H1 (cell line): ENCODE measurements at regions not wholly inside any gene's neighbourhood (a gene's known extent, or its start where the extent isn't known, plus 50 kb on each side); places are given as distances from the start of the nearest gene placed in this dataset.

Experiments used
- CTCF ChIA-PET: fragments of 300-600 bp; sonication (Branson Sonifier 250); formaldehyde crosslinking; loops from one replicate; lab custom pipeline; 2021; ENCODE audit not compliant: partially characterized antibody; lab: Charles Lee
- POLR2A ChIA-PET: fragments of 300-600 bp; sonication (Branson Sonifier 250); formaldehyde crosslinking; loops from one replicate; lab custom pipeline; 2021; ENCODE audit warnings: inconsistent platforms; ENCODE audit not compliant: partially characterized antibody; lab: Charles Lee
- DNase-seq, 2 experiments: peaks; one replicate each; pipeline versions ENCODE4 v3.0.0 to v3.0.0-alpha.2; 2010 to 2022; ENCODE audit warnings: low spot score in 2 of 2, low read depth in 1 of 2, mixed read lengths in 1 of 2
- FAIRE-seq: peaks from 2 replicates; lab custom pipeline; 2011; peaks lifted over from hg19 to GRCh38; lab: Jason Lieb, UNC
- H2AFZ ChIP-seq: 2 replicates; pipeline ENCODE4 v1.8.1; 2012; ENCODE audit warnings: low read length, inconsistent platforms
- H2AK5ac ChIP-seq: 2 replicates; pipeline ENCODE4 v1.6.1; 2013; ENCODE audit warnings: low read depth, low read length
- H2BK120ac ChIP-seq: replicated peaks from 2 replicates; pipeline ENCODE3; 2013; ENCODE audit warnings: low read depth, low read length, inconsistent platforms
- H2BK12ac ChIP-seq: 2 replicates; pipeline ENCODE4 v1.6.1; 2013; ENCODE audit warnings: low read depth, low read length
- H2BK15ac ChIP-seq: 2 replicates; pipeline ENCODE4 v1.6.1; 2013; ENCODE audit warnings: low read length
- H2BK20ac ChIP-seq: 2 replicates; pipeline ENCODE4 v1.6.1; 2013; ENCODE audit warnings: low read length
- H2BK5ac ChIP-seq: 2 replicates; pipeline ENCODE4 v1.6.1; 2013; ENCODE audit warnings: low read depth, low read length
- H3K14ac ChIP-seq: 2 replicates; pipeline ENCODE4 v1.6.1; 2013; ENCODE audit warnings: inconsistent platforms; ENCODE audit not compliant: insufficient read length
- H3K18ac ChIP-seq: 2 replicates; pipeline ENCODE4 v1.6.1; 2013; ENCODE audit warnings: low read length; ENCODE audit errors: extremely low read depth
- H3K23ac ChIP-seq: 2 replicates; pipeline ENCODE4 v1.6.1; 2013; ENCODE audit warnings: inconsistent platforms; ENCODE audit not compliant: insufficient read length
- H3K23me2 ChIP-seq: 2 replicates; pipeline ENCODE4 v1.6.1; 2013; ENCODE audit warnings: low read depth, low read length
- H3K27ac ChIP-seq: 2 replicates; pipeline ENCODE4 v1.6.1; 2011; ENCODE audit warnings: low read depth, low read length, inconsistent platforms
- H3K27me3 ChIP-seq, 4 experiments: replicated peaks in 1 of 4; 1 replicate in 1 of 4; 2 replicates in 3 of 4; pipeline versions ENCODE4 v1.6.1 to v1.8.1; 2011 to 2013; ENCODE audit warnings: low read length in 3 of 4, mild to moderate bottlenecking in 3 of 4, inconsistent platforms in 2 of 4, mixed read lengths in 2 of 4, moderate library complexity in 1 of 4; ENCODE audit not compliant: control insufficient read depth in 3 of 4, insufficient read depth in 3 of 4; ENCODE audit errors: extremely low read depth in 1 of 4
- H3K36me3 ChIP-seq, 4 experiments: 2 replicates each; pipeline versions ENCODE4 v1.6.1 to v1.8.1; 2011 to 2013; ENCODE audit warnings: mild to moderate bottlenecking in 4 of 4, low read length in 3 of 4, moderate library complexity in 2 of 4, control low read depth in 1 of 4, inconsistent platforms in 1 of 4; ENCODE audit not compliant: insufficient read depth in 4 of 4, control insufficient read depth in 2 of 4
- H3K4ac ChIP-seq: replicated peaks from 2 replicates; pipeline ENCODE3; 2013; ENCODE audit warnings: low read length, low read depth, mixed read lengths, inconsistent platforms; ENCODE audit not compliant: insufficient read length
- H3K4me1 ChIP-seq, 4 experiments: replicated peaks in 1 of 4; 1 replicate in 1 of 4; 2 replicates in 3 of 4; pipeline versions ENCODE4 v1.6.1 to v1.8.1; 2011 to 2013; ENCODE audit warnings: low read length in 3 of 4, inconsistent platforms in 2 of 4, mixed read lengths in 1 of 4; ENCODE audit not compliant: insufficient read depth in 4 of 4, control insufficient read depth in 3 of 4
- H3K4me2 ChIP-seq, 2 experiments: 2 replicates each; pipeline versions ENCODE4 v1.6.1 to v1.8.1; 2011 to 2013; ENCODE audit warnings: low read depth in 2 of 2, low read length in 2 of 2, control low read depth in 1 of 2, inconsistent platforms in 1 of 2, mild to moderate bottlenecking in 1 of 2; ENCODE audit not compliant: insufficient read depth in 1 of 2
- H3K4me3 ChIP-seq, 4 experiments: fragments of 200-600, 300-600 bp in 1 of 4; sonication (generic), shearing (Covaris generic), sonication (Bioruptor Twin) in 1 of 4; 2 replicates each; pipeline versions ENCODE4 v1.5.1 to v1.8.1; 2011 to 2016; ENCODE audit warnings: low read length in 4 of 4, low read depth in 3 of 4, control low read depth in 2 of 4, inconsistent platforms in 2 of 4, mild to moderate bottlenecking in 2 of 4, mixed read lengths in 1 of 4, moderate library complexity in 1 of 4; ENCODE audit not compliant: insufficient read depth in 2 of 4; ENCODE audit errors: extremely low read depth in 1 of 4
- H3K56ac ChIP-seq: replicated peaks from 2 replicates; pipeline ENCODE3; 2013; ENCODE audit warnings: low read depth, mild to moderate bottlenecking, mixed read lengths, low read length, inconsistent platforms; ENCODE audit not compliant: insufficient read length
- H3K79me1 ChIP-seq: 2 replicates; pipeline ENCODE4 v1.6.1; 2013; ENCODE audit warnings: low read depth, low read length, control low read depth
- H3K79me2 ChIP-seq, 2 experiments: 2 replicates each; pipeline versions ENCODE4 v1.6.1 to v1.8.1; 2012 to 2013; ENCODE audit warnings: low read length in 2 of 2, mild to moderate bottlenecking in 2 of 2, inconsistent platforms in 1 of 2; ENCODE audit not compliant: insufficient read depth in 2 of 2, control insufficient read depth in 1 of 2
- H3K9ac ChIP-seq, 4 experiments: replicated peaks in 1 of 4; 1 replicate in 1 of 4; 2 replicates in 3 of 4; pipeline versions ENCODE4 v1.6.1 to v1.8.1; 2011 to 2013; ENCODE audit warnings: low read depth in 3 of 4, low read length in 3 of 4, control low read depth in 2 of 4, mild to moderate bottlenecking in 2 of 4, moderate library complexity in 2 of 4, inconsistent platforms in 1 of 4; ENCODE audit errors: extremely low read depth in 1 of 4
- H3K9me3 ChIP-seq, 2 experiments: 2 replicates each; pipeline versions ENCODE4 v1.6.1 to v1.8.1; 2012 to 2013; ENCODE audit warnings: mild to moderate bottlenecking in 2 of 2, moderate library complexity in 2 of 2, control low read depth in 1 of 2, inconsistent platforms in 1 of 2, low read depth in 1 of 2, low read length in 1 of 2, mixed read lengths in 1 of 2; ENCODE audit not compliant: insufficient read depth in 2 of 2
- H4K20me1 ChIP-seq, 2 experiments: replicated peaks in 1 of 2; 2 replicates each; pipeline versions ENCODE3 to v1.8.1; 2011 to 2013; ENCODE audit warnings: inconsistent platforms in 2 of 2, low read length in 2 of 2, mild to moderate bottlenecking in 1 of 2; ENCODE audit not compliant: insufficient read depth in 2 of 2, control insufficient read depth in 1 of 2
- H4K5ac ChIP-seq: 2 replicates; pipeline ENCODE4 v1.6.1; 2013; ENCODE audit warnings: low read length, low read depth, mixed read lengths, inconsistent platforms; ENCODE audit not compliant: insufficient read length
- H4K8ac ChIP-seq: 2 replicates; pipeline ENCODE4 v1.8.0; 2013; ENCODE audit warnings: mild to moderate bottlenecking, moderate library complexity, low read length, inconsistent platforms; ENCODE audit not compliant: insufficient read depth; ENCODE audit errors: extremely low read depth
- H4K91ac ChIP-seq: replicated peaks from 2 replicates; pipeline ENCODE3; 2013; ENCODE audit warnings: low read length, mixed read lengths, inconsistent platforms; ENCODE audit not compliant: insufficient read length
- EGR1 ChIP-seq: IDR thresholded peaks from 2 replicates; pipeline ENCODE4 v1.6.1; 2011; ENCODE audit warnings: low read depth, low read length, borderline replicate concordance
- WGBS, 2 experiments: shearing (Covaris generic) in 1 of 2; methylation state at CpG; one replicate each; pipeline versions ENCODE4 v1.1.6 to v1.1.7; 2013 to 2015; ENCODE audit warnings: low lambda C conversion rate in 2 of 2, mixed read lengths in 2 of 2, inconsistent platforms in 1 of 2, low coverage in 1 of 2, missing lambda C conversion rate in 1 of 2; ENCODE audit not compliant: insufficient replicate concordance in 2 of 2, insufficient coverage in 1 of 2, insufficient read length in 1 of 2; ENCODE audit errors: extremely low coverage in 1 of 2, missing lambda C conversion rate in 1 of 2; 5-methylcytosine and 5-hydroxymethylcytosine counted together

GRCh38 chr9:81804306-81804705, 115.0 kb upstream of the TLE1 start:
- Histone ChIP-seq H2BK5ac (no peak overlapping the region), H4K20me1 (no peaks in the 10 kb centered on the region), H3K4me3 (no peak overlapping the region), H2BK12ac (no peak overlapping the region), H3K23me2 (no peaks in the 10 kb centered on the region), H3K27ac (no peak overlapping the region), H4K8ac (no peak overlapping the region), H4K5ac (no peak overlapping the region), H3K4me2 (no peak overlapping the region), H3K36me3 (no peaks in the 10 kb centered on the region), H3K4me1 (peaks cover 0 to 2% (median 0%) of the 10 kb centered on the region in 4 experiments; a peak in 1 of 7 replicates), H2BK120ac (no peak overlapping the region), H3K14ac (no peak overlapping the region), H3K9me3 (no peaks in the 10 kb centered on the region), H3K18ac (no peak overlapping the region), H3K56ac (no peak overlapping the region), H3K27me3 (no peaks in the 10 kb centered on the region), H2AK5ac (no peak overlapping the region), H4K91ac (no peak overlapping the region), H2BK15ac (no peak overlapping the region), H3K79me2 (no peaks in the 10 kb centered on the region), H3K4ac (no peak overlapping the region), H2AFZ (no peak overlapping the region), H3K9ac (no peak overlapping the region), H3K79me1 (no peaks in the 10 kb centered on the region), H2BK20ac (no peak overlapping the region), H3K23ac (no peak overlapping the region)
- ChIA-PET CTCF (no interaction called here), POLR2A (no interaction called here)
- 99% methylated on average over 5 of the region's 5 CpGs; no CpG with 5 or more reads in 1 of the 2 experiments for WGBS, 2 experiments
- no peak for FAIRE-seq
- DNase-seq, result no peak
- no peak for TF ChIP-seq EGR1
